ENCODE measurements at regions not wholly inside any gene's neighbourhood (a gene's known extent, or its start where the extent isn't known, plus 50 kb on each side); places are given as distances from the start of the nearest gene placed in this dataset.

GRCh38 chr3:178318941-178319816, 217.1 kb upstream of the KCNMB2 start:
- no peak for TF ChIP-seq POLR2AphosphoS5 (IDR thresholded peaks at IDR 0.05)
- TF ChIP-seq POLR2A (IDR thresholded peaks at IDR 0.05): no peak
- no peak for TF ChIP-seq CTCF (IDR thresholded peaks at IDR 0.05)
